NCI-H2171 (cell line): ENCODE measurements at regions not wholly inside any gene's neighbourhood (a gene's known extent, or its start where the extent isn't known, plus 50 kb on each side); places are given as distances from the start of the nearest gene placed in this dataset.
"Not testable (repeated sequence)": the region's sequence is repeated elsewhere in the genome, so short reads cannot be mapped to it uniquely, and the experiment has no call there.

Source experiments
- DNase-seq: peaks from one replicate; lab custom pipeline; 2025; lab: John Stamatoyannopoulos, UW

GRCh38 chrX:848386-848785, 217.8 kb downstream of the SHOX start:
- DNase-seq = no peak

GRCh38 chrX:843306-843705, 212.7 kb downstream of the SHOX start:
- DNase-seq = no peak

- DNase-seq = no peak
Measured at GRCh38 chrX:840556-840955, 210.0 kb downstream of the SHOX start.

- DNase-seq = not testable (repeated sequence)
Measured at GRCh38 chrX:838666-839065, 208.1 kb downstream of the SHOX start.

DNA sequence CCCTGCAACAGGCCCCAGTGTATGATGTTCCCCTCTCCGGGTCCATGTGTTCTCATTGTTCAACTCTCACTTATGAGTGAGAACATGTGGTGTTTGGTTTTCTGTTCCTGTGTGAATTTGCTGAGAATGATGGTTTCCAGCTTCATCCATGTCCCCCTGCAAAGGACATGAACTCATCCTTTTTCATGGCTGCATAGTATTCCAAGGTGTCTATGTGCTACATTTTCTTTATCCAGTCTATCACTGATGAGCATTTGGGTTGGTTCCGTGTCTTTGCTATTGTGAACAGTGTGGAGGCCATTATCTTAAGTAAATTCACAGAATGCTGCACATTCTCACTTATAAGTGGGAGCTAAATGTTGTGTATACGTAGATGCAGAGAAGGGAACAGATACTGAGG, 205.3 kb downstream of the SHOX start:
- DNase-seq = not testable (repeated sequence)

- DNase-seq = no peak
Measured at GRCh38 chrX:830532-830931, 199.9 kb downstream of the SHOX start.

DNA sequence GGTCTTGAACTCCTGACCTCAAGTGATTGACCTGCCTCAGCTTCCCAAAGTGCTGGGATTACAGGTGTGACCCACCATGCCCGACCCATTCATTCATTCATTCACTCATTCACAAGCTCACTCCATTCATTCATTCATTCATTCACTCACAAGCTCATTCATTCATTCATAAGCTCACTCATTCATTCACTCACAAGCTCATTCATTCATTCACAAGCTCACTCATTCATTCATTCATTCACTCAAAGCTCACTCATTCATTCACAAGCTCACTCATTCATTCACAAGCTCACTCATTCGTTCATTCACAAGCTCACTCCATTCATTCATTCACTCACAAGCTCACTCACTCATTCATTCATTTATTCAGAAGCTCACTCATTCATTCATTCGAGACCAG, 198.6 kb downstream of the SHOX start:
- no peak for DNase-seq

DNA sequence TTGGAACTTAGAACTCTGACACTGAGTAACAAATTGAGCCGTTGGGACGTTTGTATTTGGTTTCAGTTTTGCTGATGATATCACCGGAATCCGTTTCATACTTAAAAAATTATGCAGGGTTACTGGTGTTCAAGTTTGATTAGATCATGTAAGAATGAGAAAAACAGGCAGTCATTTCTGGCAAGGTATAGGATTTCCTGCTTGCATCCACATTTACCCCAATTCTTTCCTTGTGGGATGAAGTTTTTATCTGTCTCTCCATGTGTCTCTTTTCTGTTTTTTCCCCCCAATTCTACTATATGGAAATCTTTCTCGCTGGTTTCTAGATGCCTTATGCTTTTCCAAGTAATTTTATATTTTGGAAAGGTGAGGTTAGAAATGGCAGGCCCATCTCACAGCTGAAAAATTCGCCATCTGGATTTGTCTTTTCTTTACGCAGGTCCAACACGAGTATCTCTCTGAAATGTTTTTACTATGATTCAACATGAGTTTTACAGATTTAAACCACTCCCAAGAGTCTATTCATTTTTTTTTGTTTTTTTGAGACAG, 197.9 kb downstream of the SHOX start:
- DNase-seq = no peak

DNA sequence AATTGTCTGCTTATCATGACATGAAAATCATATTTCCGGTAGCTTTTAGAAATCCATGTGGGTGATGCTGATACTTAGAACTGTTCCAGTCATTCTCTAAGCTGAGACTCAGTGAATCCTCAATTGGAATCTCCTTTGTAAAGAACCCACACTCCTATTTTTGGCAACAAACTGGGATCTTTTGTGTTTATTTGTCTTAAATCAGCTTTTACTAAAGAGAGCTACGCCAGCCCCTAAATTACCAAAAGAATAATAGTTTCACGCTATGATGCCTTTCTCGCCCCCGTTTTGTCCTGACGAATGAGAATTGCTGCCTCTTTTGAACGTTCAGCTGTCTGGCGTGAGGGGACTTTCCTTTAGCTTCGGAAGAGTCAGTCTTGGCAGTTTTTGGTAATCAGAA, 195.9 kb downstream of the SHOX start:
- DNase-seq = no peak

- DNase-seq = no peak
Measured at GRCh38 chrX:825991-826390, 195.4 kb downstream of the SHOX start.

GRCh38 chrX:823073-823472, 192.5 kb downstream of the SHOX start:
- not testable (repeated sequence) for DNase-seq

DNA sequence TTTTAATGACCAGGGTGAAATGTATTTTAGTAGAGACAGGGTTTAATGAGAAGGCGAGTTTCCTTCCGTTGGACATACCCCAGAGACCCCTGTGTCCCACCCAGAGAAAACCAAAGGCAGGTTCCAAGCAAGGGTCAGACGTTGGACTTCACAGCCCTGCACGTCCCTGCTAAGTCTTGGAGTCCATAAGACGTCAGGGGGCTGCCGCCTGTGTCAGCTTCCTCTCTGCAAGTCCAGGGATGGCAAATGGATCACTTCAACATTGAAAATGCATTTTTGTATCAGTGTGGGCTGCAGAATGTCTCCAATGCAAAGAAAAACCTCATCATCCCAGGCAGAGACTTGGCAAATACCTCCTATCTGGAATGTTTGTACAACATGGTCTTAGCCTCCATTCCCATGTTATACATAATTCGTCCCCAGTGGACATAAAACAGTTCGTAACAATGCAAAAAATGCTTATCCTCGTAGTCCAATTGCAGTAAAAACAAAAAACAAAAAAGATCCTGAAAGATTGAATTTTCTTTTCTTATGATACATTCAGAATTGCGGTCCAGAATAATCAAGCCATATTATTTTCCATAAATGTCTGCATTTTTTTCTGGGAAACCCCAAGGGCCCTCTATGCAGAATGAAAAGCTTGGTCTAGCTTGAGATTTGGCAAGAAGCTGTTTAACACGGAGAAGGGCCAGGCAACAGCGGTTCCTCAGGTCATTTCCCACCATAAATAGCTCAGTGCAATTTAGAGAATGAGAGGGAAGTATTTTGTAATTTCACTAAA, 190.9 kb downstream of the SHOX start:
- DNase-seq = no peak

- DNase-seq = no peak
Measured at GRCh38 chrX:819684-820083, 189.1 kb downstream of the SHOX start.

- no peak for DNase-seq
Measured at GRCh38 chrX:817759-818300, 187.2 kb downstream of the SHOX start.

DNA sequence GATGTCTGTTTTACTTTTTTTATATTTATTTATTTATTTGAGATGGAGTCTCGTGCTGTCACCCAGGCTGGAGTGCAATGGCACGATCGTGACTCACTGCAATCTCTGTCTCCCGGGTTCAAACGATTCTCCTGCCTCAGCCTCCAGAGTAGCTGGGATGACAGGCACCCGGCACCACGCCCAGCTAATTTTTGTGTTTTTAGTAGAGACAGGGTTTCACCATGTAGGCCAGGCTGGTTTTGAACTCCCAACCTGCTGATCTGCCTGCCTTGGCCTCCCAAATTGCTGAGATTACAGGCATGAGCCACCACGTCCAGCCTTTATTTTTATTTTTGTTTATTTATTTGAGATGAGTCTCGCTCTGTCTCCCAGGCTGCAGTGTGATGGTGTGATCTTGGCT, 186.6 kb downstream of the SHOX start:
- DNase-seq = not testable (repeated sequence)

DNA sequence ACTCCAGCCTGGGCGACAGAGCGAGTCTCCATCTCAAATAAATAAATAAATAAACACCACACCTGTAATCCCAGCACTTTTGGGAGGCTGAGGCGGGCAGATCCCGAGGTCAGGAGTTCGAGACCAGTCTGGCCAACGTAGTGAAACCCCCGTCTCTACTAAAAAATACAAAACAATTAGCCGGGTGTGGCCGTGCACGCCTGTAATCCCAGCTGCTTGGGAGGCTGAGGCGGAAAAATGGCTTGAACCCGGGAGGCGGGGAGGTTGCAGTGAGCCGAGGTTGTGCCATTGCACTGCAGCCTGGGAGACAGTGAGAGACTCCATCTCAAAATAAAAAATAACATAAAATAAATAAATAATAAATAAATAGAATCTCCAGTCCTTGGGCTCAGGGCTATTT, 185.8 kb downstream of the SHOX start:
- DNase-seq = no peak

GRCh38 chrX:810186-810585, 179.6 kb downstream of the SHOX start:
- no peak for DNase-seq

GRCh38 chrX:809081-809480, 178.5 kb downstream of the SHOX start:
- no peak for DNase-seq

- no peak for DNase-seq
Measured at GRCh38 chrX:806586-806985, 176.0 kb downstream of the SHOX start.

DNA sequence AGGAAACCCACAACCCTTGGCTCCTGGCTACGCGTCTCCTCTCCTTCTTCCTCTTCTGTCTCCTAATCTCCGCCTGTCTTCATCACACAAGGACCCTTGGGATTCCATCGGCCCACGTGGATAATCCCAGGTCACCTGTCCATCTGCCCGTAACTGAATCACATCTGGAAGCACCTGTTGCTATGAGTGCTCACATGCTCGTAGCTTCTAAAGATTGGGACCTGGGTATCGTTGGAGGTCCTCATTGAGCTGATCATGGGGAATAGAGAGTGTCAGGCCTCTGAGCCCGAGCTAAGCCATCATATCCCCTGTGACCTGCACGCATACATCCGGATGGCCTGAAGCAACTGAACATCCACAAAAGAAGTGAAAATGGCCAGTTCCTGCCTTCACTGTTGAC, 175.4 kb downstream of the SHOX start:
- DNase-seq = no peak

DNA sequence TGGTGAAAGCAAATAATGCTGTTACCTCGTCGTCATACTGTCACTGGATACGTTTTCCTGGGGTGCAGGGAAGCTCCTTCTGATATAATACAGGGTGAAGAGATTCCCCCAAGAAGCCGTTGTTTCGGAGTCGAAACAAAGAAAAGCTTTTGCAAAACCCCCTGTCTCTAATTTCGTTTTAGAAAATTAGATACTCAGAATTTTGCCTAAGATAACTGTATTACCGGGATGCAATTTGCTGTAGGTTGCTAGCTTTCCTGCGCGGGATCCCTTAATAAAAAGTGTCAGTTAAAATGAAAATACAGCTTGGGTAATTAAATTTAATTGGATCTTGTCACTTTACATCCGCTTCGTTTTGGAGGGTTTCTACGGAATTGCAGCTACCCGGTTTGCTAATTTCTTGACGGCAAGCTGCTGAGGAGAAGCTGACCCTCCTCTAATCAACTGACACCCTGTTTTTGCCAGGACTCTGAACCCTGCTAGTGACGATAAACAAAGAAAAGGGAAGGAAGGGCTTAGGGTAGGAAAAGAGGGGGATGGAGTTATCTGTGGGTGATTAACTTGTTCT, 174.6 kb downstream of the SHOX start:
- DNase-seq = no peak

GRCh38 chrX:802846-803245, 172.3 kb downstream of the SHOX start:
- no peak for DNase-seq

GRCh38 chrX:799808-800207, 169.2 kb downstream of the SHOX start:
- DNase-seq = no peak
